ENCODE measurements at regions not wholly inside any gene's neighbourhood (a gene's known extent, or its start where the extent isn't known, plus 50 kb on each side); places are given as distances from the start of the nearest gene placed in this dataset.

- TF ChIP-seq CTCF (IDR thresholded peaks at IDR 0.05; ENCODE audit: low read depth, low read length), result no peak
- TF ChIP-seq POLR2A (IDR thresholded peaks at IDR 0.05; ENCODE audit: extremely low read depth, insufficient read length), result no peak
- TF ChIP-seq MAX (IDR thresholded peaks at IDR 0.05; ENCODE audit: low read depth, low read length), result no peak
- TF ChIP-seq MYC (IDR thresholded peaks at IDR 0.05; ENCODE audit: low read depth, low read length), result no peak
Measured at GRCh38 chr5:144731786-144732185, 561.1 kb downstream of the KCTD16 start.

Data from NB4 (cell line).